MM.1S (cell line): ENCODE measurements at regions not wholly inside any gene's neighbourhood (a gene's known extent, or its start where the extent isn't known, plus 50 kb on each side); places are given as distances from the start of the nearest gene placed in this dataset.

Source experiments
- DNase-seq: peaks from one replicate; pipeline ENCODE4 v3.0.0-alpha.2; 2015
- H2AFZ ChIP-seq: fragments of 300-600 bp; sonication (generic); 2 replicates; pipeline ENCODE4 v1.6.0; 2016; ENCODE audit warnings: antibody characterized with exemption, low read length
- H3F3A ChIP-seq: fragments of 300-600 bp; sonication (generic); 2 replicates; pipeline ENCODE4 v1.6.1; 2016; ENCODE audit warnings: mild to moderate bottlenecking, antibody characterized with exemption, low read length, moderate library complexity, mixed read lengths; ENCODE audit not compliant: insufficient read depth
- H3K27ac ChIP-seq: fragments of 300-600 bp; sonication (generic); 2 replicates; pipeline ENCODE4 v1.5.1; 2016; ENCODE audit warnings: mild to moderate bottlenecking, low read length
- H3K27me3 ChIP-seq: fragments of 300-600 bp; sonication (generic); replicated peaks from 2 replicates; pipeline ENCODE4 v1.6.0; 2016; ENCODE audit warnings: low read length; ENCODE audit not compliant: insufficient read depth
- H3K36me3 ChIP-seq: fragments of 300-600 bp; sonication (generic); replicated peaks from 2 replicates; pipeline ENCODE4 v1.6.1; 2016; ENCODE audit warnings: mild to moderate bottlenecking, low read length, mixed read lengths; ENCODE audit not compliant: insufficient read depth
- H3K4me1 ChIP-seq: fragments of 300-600 bp; sonication (generic); 2 replicates; pipeline ENCODE4 v1.6.1; 2016; ENCODE audit warnings: low read length, mixed read lengths
- H3K4me2 ChIP-seq: fragments of 300-600 bp; sonication (generic); 2 replicates; pipeline ENCODE4 v1.6.0; 2016; ENCODE audit warnings: low read depth, low read length
- H3K4me3 ChIP-seq: fragments of 300-600 bp; sonication (generic); 2 replicates; pipeline ENCODE4 v1.5.1; 2016; ENCODE audit warnings: low read length, mixed read lengths
- H3K79me2 ChIP-seq: fragments of 300-600 bp; sonication (generic); 2 replicates; pipeline ENCODE4 v1.6.1; 2016; ENCODE audit warnings: mixed run types, low read length, mixed read lengths
- H3K9ac ChIP-seq: fragments of 300-600 bp; sonication (generic); 2 replicates; pipeline ENCODE4 v1.6.1; 2016; ENCODE audit warnings: low read length, mixed read lengths
- H3K9me2 ChIP-seq: fragments of 300-600 bp; sonication (generic); replicated peaks from 2 replicates; pipeline ENCODE4 v1.6.1; 2016; ENCODE audit warnings: mild to moderate bottlenecking, low read length, mixed read lengths; ENCODE audit not compliant: insufficient read depth
- H3K9me3 ChIP-seq: fragments of 300-600 bp; sonication (generic); replicated peaks from 2 replicates; pipeline ENCODE4 v1.6.1; 2016; ENCODE audit warnings: mild to moderate bottlenecking, low read length, mixed read lengths; ENCODE audit not compliant: insufficient read depth
- H4K20me1 ChIP-seq: fragments of 300-600 bp; sonication (generic); 2 replicates; pipeline ENCODE4 v1.6.1; 2016; ENCODE audit warnings: mild to moderate bottlenecking, low read length, moderate library complexity, mixed read lengths; ENCODE audit not compliant: insufficient read depth
- EZH2 ChIP-seq: fragments of 300-600 bp; sonication (generic); optimal IDR thresholded peaks from 2 replicates; pipeline ENCODE3; 2017; ENCODE audit warnings: low read depth, mild to moderate bottlenecking, antibody characterized with exemption, low read length, mixed read lengths
- EZH2phosphoT487 ChIP-seq: fragments of 300-600 bp; sonication (generic); IDR thresholded peaks from 2 replicates; pipeline ENCODE4 v1.6.1; 2018; ENCODE audit warnings: antibody characterized with exemption, low read length
- TF ChIP-seq, protein P1 (sequence below): fragments of 300-600 bp; sonication (generic); IDR thresholded peaks from 2 replicates; pipeline ENCODE4 v1.5.1; 2016; ENCODE audit warnings: antibody characterized with exemption, low read length, mixed read lengths

DNA sequence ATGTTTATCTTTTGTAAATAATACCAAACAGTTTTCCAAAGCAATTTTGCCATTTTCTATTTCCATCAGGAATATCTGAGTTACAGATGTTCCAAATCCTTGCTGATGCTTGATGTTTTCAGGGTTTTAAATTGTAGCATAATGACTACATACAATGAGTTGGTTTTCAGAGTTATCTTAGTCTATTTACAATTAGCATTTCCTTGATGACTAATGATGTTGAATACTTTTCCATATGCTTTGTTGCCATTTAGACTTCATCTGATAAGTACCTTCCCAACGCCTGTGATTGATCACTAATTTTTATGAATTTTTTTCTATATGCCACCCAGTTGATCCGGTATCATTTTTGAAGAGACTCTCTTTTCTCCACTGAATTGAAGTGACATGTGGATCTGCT is 102.3 kb downstream of the SLC25A46 start:
- no peaks in the 10 kb centered on the region for H4K20me1 ChIP-seq
- no peaks in the 10 kb centered on the region for H3K9me3 ChIP-seq
- H3K4me3 ChIP-seq: no peak overlapping the region
- no peaks in the 10 kb centered on the region for H3K27me3 ChIP-seq
- no peaks in the 10 kb centered on the region for H3F3A ChIP-seq
- TF ChIP-seq, protein P1, sequence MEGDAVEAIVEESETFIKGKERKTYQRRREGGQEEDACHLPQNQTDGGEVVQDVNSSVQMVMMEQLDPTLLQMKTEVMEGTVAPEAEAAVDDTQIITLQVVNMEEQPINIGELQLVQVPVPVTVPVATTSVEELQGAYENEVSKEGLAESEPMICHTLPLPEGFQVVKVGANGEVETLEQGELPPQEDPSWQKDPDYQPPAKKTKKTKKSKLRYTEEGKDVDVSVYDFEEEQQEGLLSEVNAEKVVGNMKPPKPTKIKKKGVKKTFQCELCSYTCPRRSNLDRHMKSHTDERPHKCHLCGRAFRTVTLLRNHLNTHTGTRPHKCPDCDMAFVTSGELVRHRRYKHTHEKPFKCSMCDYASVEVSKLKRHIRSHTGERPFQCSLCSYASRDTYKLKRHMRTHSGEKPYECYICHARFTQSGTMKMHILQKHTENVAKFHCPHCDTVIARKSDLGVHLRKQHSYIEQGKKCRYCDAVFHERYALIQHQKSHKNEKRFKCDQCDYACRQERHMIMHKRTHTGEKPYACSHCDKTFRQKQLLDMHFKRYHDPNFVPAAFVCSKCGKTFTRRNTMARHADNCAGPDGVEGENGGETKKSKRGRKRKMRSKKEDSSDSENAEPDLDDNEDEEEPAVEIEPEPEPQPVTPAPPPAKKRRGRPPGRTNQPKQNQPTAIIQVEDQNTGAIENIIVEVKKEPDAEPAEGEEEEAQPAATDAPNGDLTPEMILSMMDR: no peak
- TF ChIP-seq EZH2phosphoT487 (no peak), EZH2 (no peak)
- H3K4me1 ChIP-seq: no peaks in the 10 kb centered on the region
- no peak for DNase-seq
- no peaks in the 10 kb centered on the region for H3K79me2 ChIP-seq
- H3K36me3 ChIP-seq: no peaks in the 10 kb centered on the region
- H3K4me2 ChIP-seq: no peak overlapping the region
- no peak overlapping the region for H3K27ac ChIP-seq
- no peaks in the 10 kb centered on the region for H3K9me2 ChIP-seq
- no peak overlapping the region for H3K9ac ChIP-seq
- no peak overlapping the region for H2AFZ ChIP-seq

DNA sequence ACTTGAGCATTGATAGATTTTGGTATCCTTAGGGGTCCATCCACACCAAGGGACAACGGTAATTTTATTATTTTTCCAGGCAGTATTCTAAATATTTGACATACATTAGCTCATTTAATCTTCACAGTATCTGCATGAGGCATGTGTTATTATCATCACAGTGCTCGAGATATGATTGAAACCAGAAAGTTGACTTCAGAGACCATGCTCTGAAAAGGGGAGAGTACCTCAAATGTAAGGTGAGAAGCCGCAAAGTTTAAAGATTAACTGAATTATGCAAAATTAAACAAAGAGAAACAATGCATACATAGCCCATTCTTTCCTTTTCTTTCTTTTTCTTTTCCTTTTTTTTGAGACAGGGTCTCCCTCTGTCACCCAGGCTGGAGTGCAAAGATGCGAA is 104.1 kb downstream of the SLC25A46 start:
- TF ChIP-seq EZH2 (no peak), EZH2phosphoT487 (no peak)
- TF ChIP-seq, protein P1: no peak
- Histone ChIP-seq H3K4me3 (no peak overlapping the region), H3K79me2 (no peaks in the 10 kb centered on the region), H3K4me2 (no peak overlapping the region), H3K9me3 (no peaks in the 10 kb centered on the region), H3K4me1 (no peaks in the 10 kb centered on the region), H3K9me2 (no peaks in the 10 kb centered on the region), H3K27me3 (no peaks in the 10 kb centered on the region), H4K20me1 (no peaks in the 10 kb centered on the region), H3F3A (no peaks in the 10 kb centered on the region), H2AFZ (no peak overlapping the region), H3K9ac (no peak overlapping the region), H3K36me3 (no peaks in the 10 kb centered on the region), H3K27ac (no peak overlapping the region)
- no peak for DNase-seq

DNA sequence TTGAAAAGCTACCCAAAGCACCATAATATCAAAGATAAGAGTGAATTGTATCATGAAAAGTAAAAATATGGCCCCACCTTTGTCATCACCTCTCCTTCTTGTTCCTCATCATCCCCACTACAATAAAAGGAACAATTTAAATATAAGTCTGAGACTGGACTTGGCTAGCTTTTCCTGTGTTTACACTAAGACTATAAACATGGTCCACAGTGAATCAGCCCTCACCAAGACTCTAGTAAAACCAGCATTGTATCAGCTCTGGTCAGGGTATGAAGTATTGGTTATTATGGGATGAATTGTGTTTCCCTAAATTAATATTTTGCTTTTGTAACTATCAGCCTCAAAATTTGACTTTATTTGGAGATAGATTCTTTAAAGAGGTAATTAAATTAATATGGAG is 105.4 kb downstream of the SLC25A46 start:
- no peak overlapping the region for H3K4me3 ChIP-seq
- no peaks in the 10 kb centered on the region for H4K20me1 ChIP-seq
- no peak overlapping the region for H3K27ac ChIP-seq
- H3K9me3 ChIP-seq: no peaks in the 10 kb centered on the region
- DNase-seq: no peak
- H3K4me1 ChIP-seq: no peaks in the 10 kb centered on the region
- no peaks in the 10 kb centered on the region for H3F3A ChIP-seq
- TF ChIP-seq, protein P1: no peak
- no peak overlapping the region for H3K4me2 ChIP-seq
- no peaks in the 10 kb centered on the region for H3K36me3 ChIP-seq
- no peak overlapping the region for H3K9ac ChIP-seq
- H2AFZ ChIP-seq: no peak overlapping the region
- H3K9me2 ChIP-seq: no peaks in the 10 kb centered on the region
- no peaks in the 10 kb centered on the region for H3K79me2 ChIP-seq
- no peaks in the 10 kb centered on the region for H3K27me3 ChIP-seq
